Endothelial cell (in vitro differentiated cells): ENCODE measurements at regions not wholly inside any gene's neighbourhood (a gene's known extent, or its start where the extent isn't known, plus 50 kb on each side); places are given as distances from the start of the nearest gene placed in this dataset.

Experiments
- DNase-seq: peaks from one replicate; pipeline ENCODE4 v3.0.0; 2021; ENCODE audit warnings: low spot score
- H3K27ac Mint-ChIP-seq: one replicate; pipeline ENCODE4 v1.8.0; 2021; ENCODE audit warnings: mixed read lengths, inconsistent platforms; ENCODE audit not compliant: unreplicated experiment
- H3K27me3 Mint-ChIP-seq: one replicate; pipeline ENCODE4 v1.8.0; 2021; ENCODE audit warnings: mild to moderate bottlenecking, moderate library complexity, mixed read lengths, inconsistent platforms; ENCODE audit not compliant: unreplicated experiment
- H3K36me3 Mint-ChIP-seq: one replicate; pipeline ENCODE4 v1.8.0; 2021; ENCODE audit warnings: mild to moderate bottlenecking, low read depth, mixed read lengths, inconsistent platforms; ENCODE audit not compliant: unreplicated experiment
- H3K4me1 Mint-ChIP-seq: one replicate; pipeline ENCODE4 v1.8.0; 2021; ENCODE audit warnings: mild to moderate bottlenecking, mixed read lengths, inconsistent platforms; ENCODE audit not compliant: unreplicated experiment
- H3K4me3 Mint-ChIP-seq: one replicate; pipeline ENCODE4 v1.8.0; 2021; ENCODE audit warnings: mild to moderate bottlenecking, mixed read lengths, inconsistent platforms; ENCODE audit not compliant: unreplicated experiment
- H3K9me3 Mint-ChIP-seq: one replicate; pipeline ENCODE4 v1.8.0; 2021; ENCODE audit warnings: mixed read lengths, inconsistent platforms; ENCODE audit not compliant: unreplicated experiment
- CTCF ChIP-seq: fragments of 200-600 bp; sonication (generic); IDR thresholded peaks from one replicate; pipeline ENCODE4 v1.5.0; 2021; ENCODE audit warnings: antibody characterized with exemption; ENCODE audit not compliant: unreplicated experiment

DNA sequence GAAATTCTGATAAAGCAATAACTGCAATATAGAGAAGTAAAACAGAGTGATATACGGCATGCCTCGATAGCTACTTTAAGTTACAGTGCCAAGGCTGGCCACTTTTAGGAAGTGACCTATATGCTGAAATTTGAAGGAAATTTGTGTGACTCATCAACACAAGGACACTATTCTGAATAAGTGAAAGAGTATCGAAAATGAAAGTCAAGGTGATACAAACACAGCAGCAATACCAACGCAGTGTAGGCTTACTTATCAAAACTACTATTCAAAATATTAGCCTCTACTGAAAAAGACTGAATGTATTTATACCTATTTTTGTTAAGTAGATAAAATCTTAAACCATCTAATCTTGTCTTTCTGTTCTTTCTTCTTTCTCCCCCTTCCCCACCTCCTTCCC, 459.9 kb upstream of the GNPDA2 start:
- no peak overlapping the region for H3K4me3 Mint-ChIP-seq
- H3K4me1 Mint-ChIP-seq, result no peaks in the 10 kb centered on the region
- H3K27me3 Mint-ChIP-seq, result no peaks in the 10 kb centered on the region
- TF ChIP-seq CTCF, result no peak
- no peaks in the 10 kb centered on the region for H3K36me3 Mint-ChIP-seq
- DNase-seq, result no peak
- H3K27ac Mint-ChIP-seq, result no peak overlapping the region
- H3K9me3 Mint-ChIP-seq, result peaks cover 5% of the 10 kb centered on the region

- DNase-seq, result no peak
- TF ChIP-seq CTCF, result no peak
- Mint-ChIP-seq H3K27me3 (no peaks in the 10 kb centered on the region), H3K27ac (no peak overlapping the region), H3K9me3 (peaks cover under 1% of the 10 kb centered on the region), H3K4me3 (no peak overlapping the region), H3K4me1 (no peaks in the 10 kb centered on the region), H3K36me3 (no peaks in the 10 kb centered on the region)
Observed at GRCh38 chr4:45183905-45184304, 457.5 kb upstream of the GNPDA2 start.

GRCh38 chr4:45172636-45173035, 446.3 kb upstream of the GNPDA2 start:
- H3K4me3 Mint-ChIP-seq, result no peak overlapping the region

DNA sequence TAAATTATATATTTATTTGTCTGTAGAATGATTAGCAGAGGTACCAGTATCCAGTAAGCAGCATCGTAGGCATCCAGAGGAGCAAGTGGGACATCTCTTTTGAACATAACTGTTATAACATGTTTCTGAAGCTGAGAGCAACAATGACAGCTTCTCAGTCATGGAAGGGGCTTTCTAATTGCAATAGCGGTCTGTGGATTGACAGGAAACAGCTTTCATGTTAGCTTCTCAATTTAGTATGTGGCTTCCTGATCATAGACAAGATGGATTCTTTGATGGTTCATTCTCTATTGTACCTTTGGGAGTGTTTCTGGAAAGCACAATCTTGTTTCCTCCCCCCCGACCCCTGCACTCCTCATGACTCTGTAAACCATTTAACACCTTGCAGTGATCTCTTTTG, 434.6 kb upstream of the GNPDA2 start:
- Mint-ChIP-seq H3K4me3 (no peak overlapping the region), H3K27ac (no peak overlapping the region), H3K9me3 (no peaks in the 10 kb centered on the region), H3K4me1 (no peaks in the 10 kb centered on the region), H3K27me3 (no peaks in the 10 kb centered on the region), H3K36me3 (no peaks in the 10 kb centered on the region)
- DNase-seq, result no peak
- no peak for TF ChIP-seq CTCF

More at GRCh38 chr4:45172636-45173035, 446.3 kb upstream of the GNPDA2 start:
- no peak for DNase-seq
- peaks cover 20% of the 10 kb centered on the region for H3K9me3 Mint-ChIP-seq
- no peak overlapping the region for H3K27ac Mint-ChIP-seq
- H3K27me3 Mint-ChIP-seq, result peaks cover 6% of the 10 kb centered on the region
- H3K4me1 Mint-ChIP-seq, result no peaks in the 10 kb centered on the region
- H3K36me3 Mint-ChIP-seq, result peaks cover 5% of the 10 kb centered on the region
- no peak for TF ChIP-seq CTCF

- Mint-ChIP-seq H3K4me1 (no peaks in the 10 kb centered on the region), H3K27ac (no peak overlapping the region), H3K27me3 (no peaks in the 10 kb centered on the region), H3K36me3 (no peaks in the 10 kb centered on the region), H3K4me3 (no peak overlapping the region), H3K9me3 (peaks cover 8% of the 10 kb centered on the region)
- DNase-seq, result no peak
- TF ChIP-seq CTCF, result no peak
Observed at GRCh38 chr4:45155081-45155777, 428.9 kb upstream of the GNPDA2 start.
